ENCODE measurements at regions not wholly inside any gene's neighbourhood (a gene's known extent, or its start where the extent isn't known, plus 50 kb on each side); places are given as distances from the start of the nearest gene placed in this dataset.

- Histone ChIP-seq H2AK5ac (ENCODE audit: insufficient read length, low read length) (no peak overlapping the region), H3K9ac (ENCODE audit: extremely low read depth, insufficient read length, low read length) (no peak overlapping the region), H4K20me1 (ENCODE audit: control insufficient read depth, insufficient read depth, insufficient read length) (no peaks in the 10 kb centered on the region), H3K79me2 (ENCODE audit: insufficient read depth, low read length) (no peaks in the 10 kb centered on the region), H3K23ac (ENCODE audit: insufficient read length, low read depth, low read length) (no peak overlapping the region), H2BK12ac (ENCODE audit: insufficient read length, low read depth, low read length) (no peak overlapping the region), H3K56ac (ENCODE audit: insufficient read length, low read depth, low read length) (no peak overlapping the region), H3K23me2 (ENCODE audit: insufficient read length, low read depth, low read length, poor library complexity, severe bottlenecking) (no peaks in the 10 kb centered on the region), H3K4me2 (ENCODE audit: insufficient read depth, insufficient read length, low read length) (no peak overlapping the region), H4K8ac (replicated peaks; ENCODE audit: insufficient read length, low read depth, low read length) (no peak overlapping the region), H3T11ph (ENCODE audit: low read length) (no peak overlapping the region), H3K79me1 (ENCODE audit: insufficient read depth, low read depth, low read length, poor library complexity, severe bottlenecking) (no peaks in the 10 kb centered on the region), H3K18ac (ENCODE audit: insufficient read length, low read depth, low read length) (no peak overlapping the region), H4K5ac (ENCODE audit: insufficient read length, low read depth, low read length) (no peak overlapping the region), H3K14ac (ENCODE audit: insufficient read depth, low read length) (no peak overlapping the region), H3K9me3 (ENCODE audit: control insufficient read depth, low read depth, low read length) (no peaks in the 10 kb centered on the region), H2BK15ac (ENCODE audit: low read depth, low read length) (no peak overlapping the region), H3K4ac (ENCODE audit: low read depth, low read length) (no peak overlapping the region), H3K27me3 (ENCODE audit: insufficient read depth, low read length) (no peaks in the 10 kb centered on the region), H4K91ac (ENCODE audit: insufficient read length, low read depth, low read length) (no peak overlapping the region), H2BK120ac (ENCODE audit: low read depth, low read length, poor library complexity, severe bottlenecking) (no peak overlapping the region), H3K27ac (ENCODE audit: insufficient read length, low read depth, low read length) (no peak overlapping the region), H2AFZ (ENCODE audit: low read length) (no peak overlapping the region), H2BK5ac (ENCODE audit: insufficient read length, low read length) (no peak overlapping the region), H2BK20ac (ENCODE audit: low read depth, low read length, poor library complexity, severe bottlenecking) (no peak overlapping the region), H3K4me1 (ENCODE audit: insufficient read depth, low read length) (no peaks in the 10 kb centered on the region)
- WGBS (ENCODE audit: extremely low coverage, insufficient read length, low lambda C conversion rate), result no CpG with 5 or more reads among the region's 3 CpGs
- Mint-ChIP-seq H3K27ac (no peak overlapping the region; a peak in 1 of 7 replicates), H3K27me3 (ENCODE audit: low read depth) (no peaks in the 10 kb centered on the region), H3K4me1 (peaks cover 25% of the 10 kb centered on the region in 2 experiments), H3K36me3 (ENCODE audit: insufficient read depth in 1 of 3, low read depth in 3 of 3) (no peaks in the 10 kb centered on the region; a peak in 1 of 7 replicates), H3K9me3 (peaks cover 0 to 2% of the 10 kb centered on the region in 2 experiments; a peak in 1 of 5 replicates), H3K4me3 (no peak overlapping the region)
- no peak for DNase-seq
- no peak for TF ChIP-seq CTCF (conservative IDR thresholded peaks at IDR 0.05)
These were observed 72.9 kb upstream of the EEF1E1 start for GRCh38 chr6:8175046-8175777.

Measured in H9 (cell line).